GM21367 (cell line): ENCODE measurements at regions not wholly inside any gene's neighbourhood (a gene's known extent, or its start where the extent isn't known, plus 50 kb on each side); places are given as distances from the start of the nearest gene placed in this dataset.
"Not testable (repeated sequence)": the region's sequence is repeated elsewhere in the genome, so short reads cannot be mapped to it uniquely, and the experiment has no call there.

Experiments
- ATAC-seq: cut with Tn5 transposase; IDR thresholded peaks from one replicate; pipeline ENCODE4 v1.9.1; 2021; ENCODE audit not compliant: unreplicated experiment

- not testable (repeated sequence) for ATAC-seq
Measured at GRCh38 chr15:30755036-30755687, 129.2 kb downstream of the ARHGAP11B start.

- ATAC-seq, result not testable (repeated sequence)
Measured at GRCh38 chr15:30760633-30761032, 134.7 kb downstream of the ARHGAP11B start.

GRCh38 chr15:30761365-30761764 lies 135.4 kb downstream of the ARHGAP11B start:
- not testable (repeated sequence) for ATAC-seq

- not testable (repeated sequence) for ATAC-seq
Measured at GRCh38 chr15:30769390-30770124, 134.2 kb upstream of the FAN1 start.

- no peak for ATAC-seq
Measured at GRCh38 chr15:30770759-30771158, 133.0 kb upstream of the FAN1 start.

- no peak for ATAC-seq
Measured at GRCh38 chr15:30783019-30783418, 120.7 kb upstream of the FAN1 start.

GRCh38 chr15:30788595-30788994 lies 115.1 kb upstream of the FAN1 start:
- no peak for ATAC-seq

GRCh38 chr15:30791239-30792175 lies 112.2 kb upstream of the FAN1 start:
- ATAC-seq, result no peak

- not testable (repeated sequence) for ATAC-seq
Measured at GRCh38 chr15:30792843-30793242, 110.9 kb upstream of the FAN1 start.

- ATAC-seq, result no peak
Measured at GRCh38 chr15:30794388-30794787, 109.3 kb upstream of the FAN1 start.

GRCh38 chr15:30799565-30799964 lies 104.2 kb upstream of the FAN1 start:
- not testable (repeated sequence) for ATAC-seq

- ATAC-seq, result not testable (repeated sequence)
Measured at GRCh38 chr15:30801140-30801895, 102.4 kb upstream of the FAN1 start.

- ATAC-seq, result not testable (repeated sequence)
Measured at GRCh38 chr15:30802001-30802400, 101.7 kb upstream of the FAN1 start.

GRCh38 chr15:30803703-30804102 lies 100.0 kb upstream of the FAN1 start:
- ATAC-seq, result not testable (repeated sequence)

GRCh38 chr15:30816430-30816829 lies 87.3 kb upstream of the FAN1 start:
- no peak for ATAC-seq

- ATAC-seq, result not testable (repeated sequence)
Measured at GRCh38 chr15:30823068-30823813, 80.5 kb upstream of the FAN1 start.

- ATAC-seq, result no peak
Measured at GRCh38 chr15:30824518-30825195, 79.1 kb upstream of the FAN1 start.

GRCh38 chr15:30827625-30828303 lies 76.0 kb upstream of the FAN1 start:
- ATAC-seq, result no peak

GRCh38 chr15:30828304-30828639 lies 75.4 kb upstream of the FAN1 start:
- ATAC-seq, result not testable (repeated sequence)
